ENCODE measurements at regions not wholly inside any gene's neighbourhood (a gene's known extent, or its start where the extent isn't known, plus 50 kb on each side); places are given as distances from the start of the nearest gene placed in this dataset.

DNA sequence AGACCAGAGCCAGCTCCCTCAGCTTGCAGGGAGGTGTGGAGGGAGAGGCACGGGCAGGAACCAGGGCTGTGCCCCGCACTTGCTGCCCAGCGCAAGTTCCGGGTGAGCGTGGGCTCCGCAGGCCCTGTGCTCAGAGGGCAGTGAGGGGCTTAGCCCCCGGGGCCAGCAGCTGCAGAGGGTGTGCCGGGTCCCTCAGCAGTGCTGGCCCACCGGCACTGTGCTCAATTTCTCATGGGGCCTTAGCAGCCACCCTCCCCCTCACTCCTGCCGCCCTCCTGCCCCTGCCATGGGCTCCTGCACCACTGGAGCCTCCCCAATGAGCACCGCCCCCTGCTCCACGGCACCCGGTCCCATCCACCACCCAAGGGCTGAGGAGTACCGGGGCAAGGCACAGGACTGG is 104.6 kb upstream of the SRD5A3 start:
- Histone ChIP-seq H3K9me3 (replicated peaks) (peaks cover 36% of the 10 kb centered on the region), H3K27me3 (ENCODE audit: low read depth) (no peaks in the 10 kb centered on the region), H3K27ac (replicated peaks) (no peak overlapping the region), H3K4me1 (no peaks in the 10 kb centered on the region), H3K4me3 (no peak overlapping the region), H3K36me3 (no peaks in the 10 kb centered on the region)
- intact Hi-C loops (cut with micrococcal nuclease), result no loop called here
- TF ChIP-seq, protein P1, sequence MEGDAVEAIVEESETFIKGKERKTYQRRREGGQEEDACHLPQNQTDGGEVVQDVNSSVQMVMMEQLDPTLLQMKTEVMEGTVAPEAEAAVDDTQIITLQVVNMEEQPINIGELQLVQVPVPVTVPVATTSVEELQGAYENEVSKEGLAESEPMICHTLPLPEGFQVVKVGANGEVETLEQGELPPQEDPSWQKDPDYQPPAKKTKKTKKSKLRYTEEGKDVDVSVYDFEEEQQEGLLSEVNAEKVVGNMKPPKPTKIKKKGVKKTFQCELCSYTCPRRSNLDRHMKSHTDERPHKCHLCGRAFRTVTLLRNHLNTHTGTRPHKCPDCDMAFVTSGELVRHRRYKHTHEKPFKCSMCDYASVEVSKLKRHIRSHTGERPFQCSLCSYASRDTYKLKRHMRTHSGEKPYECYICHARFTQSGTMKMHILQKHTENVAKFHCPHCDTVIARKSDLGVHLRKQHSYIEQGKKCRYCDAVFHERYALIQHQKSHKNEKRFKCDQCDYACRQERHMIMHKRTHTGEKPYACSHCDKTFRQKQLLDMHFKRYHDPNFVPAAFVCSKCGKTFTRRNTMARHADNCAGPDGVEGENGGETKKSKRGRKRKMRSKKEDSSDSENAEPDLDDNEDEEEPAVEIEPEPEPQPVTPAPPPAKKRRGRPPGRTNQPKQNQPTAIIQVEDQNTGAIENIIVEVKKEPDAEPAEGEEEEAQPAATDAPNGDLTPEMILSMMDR (IDR thresholded peaks at IDR 0.05; ENCODE audit: borderline replicate concordance), result no peak
- DNase-seq, result no peak

DNA sequence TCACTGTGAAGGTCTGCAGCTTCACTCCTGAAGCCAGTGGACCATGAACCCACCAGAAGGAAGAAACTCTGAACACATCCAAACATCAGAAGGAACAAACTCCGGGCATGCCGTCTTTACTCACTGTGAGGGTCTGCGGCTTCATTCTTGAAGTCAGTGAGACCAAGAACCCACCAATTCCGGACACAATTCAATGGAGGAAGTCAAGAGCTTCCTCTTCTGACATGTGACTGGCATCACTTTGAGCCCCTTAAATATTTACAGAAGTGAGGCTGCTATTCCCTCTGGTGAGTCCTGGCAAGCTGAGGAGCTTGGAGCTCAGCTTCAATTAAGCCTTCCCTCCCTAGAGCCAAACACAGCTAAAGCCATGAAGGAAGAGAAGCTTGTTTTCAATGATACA is 103.5 kb upstream of the SRD5A3 start:
- no peaks in the 10 kb centered on the region for H3K4me1 ChIP-seq

DNA sequence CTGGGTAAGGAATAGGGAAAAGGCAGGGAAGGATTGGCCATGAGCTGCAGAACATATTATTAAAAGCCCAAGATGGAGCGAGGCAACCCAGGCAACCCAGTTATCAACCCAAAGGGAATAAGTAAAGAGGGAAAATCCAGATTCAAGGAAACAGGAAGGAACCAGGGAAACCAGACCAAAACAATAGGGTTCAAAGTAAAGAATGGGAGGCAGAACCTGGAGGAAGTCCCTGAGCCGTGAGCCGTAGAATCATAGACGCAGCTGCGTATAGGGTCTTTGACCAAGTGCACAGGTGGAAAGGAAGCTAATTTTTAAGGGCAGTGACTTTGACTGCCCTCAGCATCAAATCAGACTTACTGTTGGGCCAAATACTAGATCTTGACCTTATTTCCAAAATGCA is 98.5 kb upstream of the SRD5A3 start:
- Histone ChIP-seq H3K9me3 (replicated peaks) (no peaks in the 10 kb centered on the region), H3K27ac (replicated peaks) (no peak overlapping the region)
- intact Hi-C loops (cut with micrococcal nuclease), result no loop called here

More for the DNA sequence above, 103.5 kb upstream of the SRD5A3 start:
- Histone ChIP-seq H3K4me3 (no peak overlapping the region), H3K27me3 (ENCODE audit: low read depth) (no peaks in the 10 kb centered on the region), H3K9me3 (replicated peaks) (peaks cover 28% of the 10 kb centered on the region), H3K36me3 (no peaks in the 10 kb centered on the region), H3K27ac (replicated peaks) (no peak overlapping the region)
- no peak for DNase-seq
- TF ChIP-seq, protein P1 (IDR thresholded peaks at IDR 0.05; ENCODE audit: borderline replicate concordance), result no peak
- intact Hi-C loops (cut with micrococcal nuclease), result no loop called here

DNA sequence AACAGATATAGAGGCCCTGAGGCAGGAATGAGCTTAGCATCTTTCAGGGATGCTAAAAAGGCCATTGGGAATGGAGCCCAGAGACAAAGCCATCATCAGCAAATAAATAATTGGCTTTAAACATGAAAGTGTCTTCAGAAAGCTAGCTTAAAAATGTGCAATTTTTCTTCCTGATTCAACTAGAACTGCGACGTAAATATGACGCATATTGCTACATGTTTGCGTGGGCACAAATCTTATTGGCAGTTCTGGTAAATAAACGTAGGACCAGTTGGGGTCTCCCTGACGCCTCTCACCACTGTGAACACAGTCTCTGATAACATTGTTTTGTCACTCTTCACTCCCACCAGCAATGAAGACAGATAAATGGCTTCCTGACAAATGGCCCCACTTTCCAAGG is 97.3 kb upstream of the SRD5A3 start:
- no peak for DNase-seq
- no peak overlapping the region for H3K4me3 ChIP-seq
- intact Hi-C loops (cut with micrococcal nuclease), result no loop called here
- no peaks in the 10 kb centered on the region for H3K4me1 ChIP-seq
- H3K27me3 ChIP-seq (ENCODE audit: low read depth), result no peaks in the 10 kb centered on the region
- no peak overlapping the region for H3K27ac ChIP-seq (replicated peaks)
- no peaks in the 10 kb centered on the region for H3K36me3 ChIP-seq
- no peaks in the 10 kb centered on the region for H3K9me3 ChIP-seq (replicated peaks)
- TF ChIP-seq, protein P1 (IDR thresholded peaks at IDR 0.05; ENCODE audit: borderline replicate concordance), result no peak

More for the DNA sequence above, 98.5 kb upstream of the SRD5A3 start:
- Histone ChIP-seq H3K4me3 (no peak overlapping the region), H3K36me3 (no peaks in the 10 kb centered on the region), H3K27me3 (ENCODE audit: low read depth) (no peaks in the 10 kb centered on the region), H3K4me1 (no peaks in the 10 kb centered on the region)
- no peak for DNase-seq
- TF ChIP-seq, protein P1 (IDR thresholded peaks at IDR 0.05; ENCODE audit: borderline replicate concordance), result no peak

DNA sequence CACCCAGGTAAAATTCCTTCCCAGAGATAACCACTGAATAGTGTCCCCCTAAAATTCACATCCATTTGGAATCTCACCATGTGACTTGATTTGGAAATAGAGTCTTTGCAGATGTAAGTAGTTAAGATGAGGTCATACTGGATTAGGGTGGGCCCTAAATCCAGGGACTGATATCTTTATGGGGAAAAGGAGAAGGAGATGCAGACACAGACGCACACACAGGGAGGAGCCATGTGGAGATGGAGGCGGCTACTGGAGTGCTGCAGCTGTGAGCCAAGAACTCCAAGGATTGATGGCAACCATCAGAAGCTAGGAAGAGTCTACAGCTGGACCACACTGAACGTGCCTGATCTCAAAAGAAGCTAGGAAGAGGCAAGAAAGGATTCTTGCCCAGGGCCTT is 96.6 kb upstream of the SRD5A3 start:
- H3K36me3 ChIP-seq, result no peaks in the 10 kb centered on the region
- H3K27ac ChIP-seq (replicated peaks), result no peak overlapping the region
- no peaks in the 10 kb centered on the region for H3K27me3 ChIP-seq (ENCODE audit: low read depth)
- intact Hi-C loops (cut with micrococcal nuclease), result no loop called here
- no peak overlapping the region for H3K4me3 ChIP-seq
- H3K4me1 ChIP-seq, result no peaks in the 10 kb centered on the region
- no peaks in the 10 kb centered on the region for H3K9me3 ChIP-seq (replicated peaks)
- no peak for DNase-seq
- TF ChIP-seq, protein P1 (IDR thresholded peaks at IDR 0.05; ENCODE audit: borderline replicate concordance), result no peak

DNA sequence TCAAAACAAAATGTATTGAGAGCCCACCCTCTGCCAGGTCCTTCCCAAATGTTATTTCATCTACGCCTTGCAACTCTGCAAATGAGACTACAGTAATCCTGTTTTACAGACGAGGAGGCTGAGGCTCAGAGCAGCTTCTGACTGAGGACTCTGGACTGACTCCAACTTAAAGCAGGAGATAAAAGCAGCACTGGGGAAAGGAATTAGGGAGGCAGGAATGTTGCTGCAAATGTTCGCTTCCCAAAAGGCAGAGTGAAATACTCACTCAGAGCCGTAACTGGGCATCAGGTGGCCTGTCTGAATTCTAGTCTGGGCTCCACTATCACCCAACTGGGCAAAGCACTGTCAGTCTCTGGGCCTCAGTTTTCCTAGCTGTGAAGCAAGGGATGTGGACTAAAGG is 94.7 kb upstream of the SRD5A3 start:
- no peaks in the 10 kb centered on the region for H3K36me3 ChIP-seq
- DNase-seq, result no peak
- intact Hi-C loops (cut with micrococcal nuclease), result no loop called here
- peaks cover 2% of the 10 kb centered on the region for H3K4me1 ChIP-seq
- TF ChIP-seq, protein P1 (IDR thresholded peaks at IDR 0.05; ENCODE audit: borderline replicate concordance), result no peak
- H3K9me3 ChIP-seq (replicated peaks), result no peaks in the 10 kb centered on the region
- H3K27ac ChIP-seq (replicated peaks), result no peak overlapping the region
- H3K27me3 ChIP-seq (ENCODE audit: low read depth), result no peaks in the 10 kb centered on the region
- no peak overlapping the region for H3K4me3 ChIP-seq

All from left ventricle myocardium inferior (tissue), 1 donor.